ENCODE measurements at regions not wholly inside any gene's neighbourhood (a gene's known extent, or its start where the extent isn't known, plus 50 kb on each side); places are given as distances from the start of the nearest gene placed in this dataset.

- ChIA-PET CTCF (no interaction called here), POLR2A (no interaction called here)
- in situ Hi-C loops (cut with HindIII; ENCODE audit: low pct_unique_long_range_greater_than_20kb, low sequenced_read_pairs): no loop called here
- no peak for DNase-seq (ENCODE audit: low read depth, low spot score)
- Histone ChIP-seq H3K4me3 (ENCODE audit: low read depth in 2 of 2, low read length in 2 of 2) (no peak overlapping the region), H3K4me1 (ENCODE audit: control insufficient read depth, insufficient read depth, low read length) (no peaks in the 10 kb centered on the region), H3K27me3 (ENCODE audit: control insufficient read depth, insufficient read depth, low read length) (no peaks in the 10 kb centered on the region), H3K9me3 (ENCODE audit: control insufficient read depth, insufficient read depth, low read depth, low read length) (no peaks in the 10 kb centered on the region), H3K27ac (ENCODE audit: low read length) (no peak overlapping the region), H3K36me3 (ENCODE audit: control insufficient read depth, insufficient read depth, low read length) (no peaks in the 10 kb centered on the region)
- TF ChIP-seq CTCF (IDR thresholded peaks at IDR 0.05) (no peak), TCF7L2 (IDR thresholded peaks at IDR 0.05; ENCODE audit: low read depth, low read length) (no peak), SIN3A (IDR thresholded peaks at IDR 0.05; ENCODE audit: borderline replicate concordance, insufficient read depth, low read depth, low read length) (no peak)
- intact Hi-C loops (cut with micrococcal nuclease; ENCODE audit: unreplicated experiment): no loop called here
- no TSS peak for BruUV-seq (replicated peaks)
- no peak for ATAC-seq
These were observed 717.8 kb downstream of the KCNJ18 start for GRCh38 chr17:22410136-22410535.

- Histone ChIP-seq H3K4me1 (ENCODE audit: control insufficient read depth, insufficient read depth, low read length) (no peaks in the 10 kb centered on the region), H3K4me3 (ENCODE audit: low read depth in 2 of 2, low read length in 2 of 2) (peak overlapping the region in 1 of 2 experiments; percentile 9; a peak in 1 of 4 replicates), H3K36me3 (ENCODE audit: control insufficient read depth, insufficient read depth, low read length) (no peaks in the 10 kb centered on the region), H3K9me3 (ENCODE audit: control insufficient read depth, insufficient read depth, low read depth, low read length) (no peaks in the 10 kb centered on the region), H3K27ac (ENCODE audit: low read length) (no peak overlapping the region), H3K27me3 (ENCODE audit: control insufficient read depth, insufficient read depth, low read length) (no peaks in the 10 kb centered on the region)
- POLR2A ChIA-PET: no interaction called here
- no TSS peak for BruUV-seq (replicated peaks)
- CTCF ChIA-PET: no interaction called here
- DNase-seq (ENCODE audit: low read depth, low spot score) (no peak), ATAC-seq (no peak)
- TF ChIP-seq TCF7L2 (IDR thresholded peaks at IDR 0.05; ENCODE audit: low read depth, low read length) (no peak), REST (IDR thresholded peaks at IDR 0.05; ENCODE audit: insufficient read depth in 1 of 2, low read depth in 2 of 2, low read length in 1 of 2) (no peak)
- in situ Hi-C loops (cut with HindIII; ENCODE audit: low pct_unique_long_range_greater_than_20kb, low sequenced_read_pairs) (no loop called here), intact Hi-C loops (cut with micrococcal nuclease; ENCODE audit: unreplicated experiment) (no loop called here)
These were observed 719.0 kb downstream of the KCNJ18 start for GRCh38 chr17:22411185-22411784.

- DNase-seq (ENCODE audit: low read depth, low spot score) (no peak), ATAC-seq (no peak)
- BruUV-seq (replicated peaks): no TSS peak
- no peaks in the 10 kb centered on the region for H3K4me1 ChIP-seq (ENCODE audit: control insufficient read depth, insufficient read depth, low read length)
- ChIA-PET CTCF (no interaction called here), POLR2A (no interaction called here)
- H3K27me3 ChIP-seq (ENCODE audit: control insufficient read depth, insufficient read depth, low read length): no peaks in the 10 kb centered on the region
- no peak for TF ChIP-seq REST (IDR thresholded peaks at IDR 0.05; ENCODE audit: insufficient read depth in 1 of 2, low read depth in 2 of 2, low read length in 1 of 2)
- no peak for TF ChIP-seq TCF7L2 (IDR thresholded peaks at IDR 0.05; ENCODE audit: low read depth, low read length)
- no peak for TF ChIP-seq POLR2AphosphoS5 (IDR thresholded peaks at IDR 0.05; ENCODE audit: low read depth, low read length)
- TF ChIP-seq SIN3A (IDR thresholded peaks at IDR 0.05; ENCODE audit: borderline replicate concordance, insufficient read depth, low read depth, low read length): no peak
- no peak for TF ChIP-seq CTCF (IDR thresholded peaks at IDR 0.05)
- no peaks in the 10 kb centered on the region for H3K9me3 ChIP-seq (ENCODE audit: control insufficient read depth, insufficient read depth, low read depth, low read length)
- in situ Hi-C loops (cut with HindIII; ENCODE audit: low pct_unique_long_range_greater_than_20kb, low sequenced_read_pairs): no loop called here
- peak overlapping the region in 1 of 2 experiments; percentile 14; a peak in 1 of 4 replicates for H3K4me3 ChIP-seq (ENCODE audit: low read depth in 2 of 2, low read length in 2 of 2)
- H3K36me3 ChIP-seq (ENCODE audit: control insufficient read depth, insufficient read depth, low read length): no peaks in the 10 kb centered on the region
- no peak overlapping the region for H3K27ac ChIP-seq (ENCODE audit: low read length)
- intact Hi-C loops (cut with micrococcal nuclease; ENCODE audit: unreplicated experiment): no loop called here
These were observed 743.1 kb downstream of the KCNJ18 start for GRCh38 chr17:22435231-22435974.

Data from Panc1 (cell line).